ENCODE measurements at regions not wholly inside any gene's neighbourhood (a gene's known extent, or its start where the extent isn't known, plus 50 kb on each side); places are given as distances from the start of the nearest gene placed in this dataset.

GRCh38 chr4:32184186-32184585 lies 1464.0 kb downstream of the PCDH7 start:
- Histone ChIP-seq H3K79me2 (ENCODE audit: insufficient read depth, low read length) (no peaks in the 10 kb centered on the region), H3K27ac (ENCODE audit: low read depth, low read length) (no peak overlapping the region), H3K9me2 (ENCODE audit: insufficient read depth) (no peaks in the 10 kb centered on the region), H3K27me3 (ENCODE audit: insufficient read depth, low read length) (no peaks in the 10 kb centered on the region), H3K9me3 (ENCODE audit: control insufficient read depth in 1 of 2, insufficient read depth in 1 of 2, low read depth in 1 of 2, low read length in 2 of 2) (no peaks in the 10 kb centered on the region), H3K4me1 (ENCODE audit: control insufficient read depth in 1 of 2, insufficient read depth in 2 of 2, low read length in 2 of 2) (no peaks in the 10 kb centered on the region), H4K20me1 (ENCODE audit: insufficient read depth) (no peaks in the 10 kb centered on the region), H3K4me2 (ENCODE audit: low read length) (no peak overlapping the region), H3K9ac (ENCODE audit: low read length) (no peak overlapping the region), H3K36me3 (ENCODE audit: control insufficient read depth in 1 of 2, insufficient read depth in 2 of 2, low read length in 2 of 2) (no peaks in the 10 kb centered on the region), H2AFZ (ENCODE audit: low read depth, low read length, poor library complexity, severe bottlenecking) (no peak overlapping the region), H3K4me3 (replicated peaks in 1 of 2; ENCODE audit: low read depth in 1 of 2, low read length in 2 of 2) (no peak overlapping the region)
- TF ChIP-seq, protein P1, sequence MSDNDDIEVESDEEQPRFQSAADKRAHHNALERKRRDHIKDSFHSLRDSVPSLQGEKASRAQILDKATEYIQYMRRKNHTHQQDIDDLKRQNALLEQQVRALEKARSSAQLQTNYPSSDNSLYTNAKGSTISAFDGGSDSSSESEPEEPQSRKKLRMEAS (IDR thresholded peaks at IDR 0.05): no peak
- TF ChIP-seq, protein P2, sequence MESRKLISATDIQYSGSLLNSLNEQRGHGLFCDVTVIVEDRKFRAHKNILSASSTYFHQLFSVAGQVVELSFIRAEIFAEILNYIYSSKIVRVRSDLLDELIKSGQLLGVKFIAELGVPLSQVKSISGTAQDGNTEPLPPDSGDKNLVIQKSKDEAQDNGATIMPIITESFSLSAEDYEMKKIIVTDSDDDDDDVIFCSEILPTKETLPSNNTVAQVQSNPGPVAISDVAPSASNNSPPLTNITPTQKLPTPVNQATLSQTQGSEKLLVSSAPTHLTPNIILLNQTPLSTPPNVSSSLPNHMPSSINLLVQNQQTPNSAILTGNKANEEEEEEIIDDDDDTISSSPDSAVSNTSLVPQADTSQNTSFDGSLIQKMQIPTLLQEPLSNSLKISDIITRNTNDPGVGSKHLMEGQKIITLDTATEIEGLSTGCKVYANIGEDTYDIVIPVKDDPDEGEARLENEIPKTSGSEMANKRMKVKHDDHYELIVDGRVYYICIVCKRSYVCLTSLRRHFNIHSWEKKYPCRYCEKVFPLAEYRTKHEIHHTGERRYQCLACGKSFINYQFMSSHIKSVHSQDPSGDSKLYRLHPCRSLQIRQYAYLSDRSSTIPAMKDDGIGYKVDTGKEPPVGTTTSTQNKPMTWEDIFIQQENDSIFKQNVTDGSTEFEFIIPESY (IDR thresholded peaks at IDR 0.05; ENCODE audit: extremely low read depth, insufficient replicate concordance, low read length): no peak
- TF ChIP-seq ELF1 (IDR thresholded peaks at IDR 0.05; ENCODE audit: borderline replicate concordance, low read depth) (no peak), SIN3A (IDR thresholded peaks at IDR 0.05; ENCODE audit: low read depth) (no peak), POLR2AphosphoS5 (IDR thresholded peaks at IDR 0.05; ENCODE audit: low read depth, low read length) (no peak), POLR2A (IDR thresholded peaks at IDR 0.05; ENCODE audit: borderline replicate concordance, extremely low read depth, insufficient read depth, insufficient read length) (no peak), TCF7L2 (IDR thresholded peaks at IDR 0.05; ENCODE audit: borderline replicate concordance, extremely low read depth, insufficient read depth, insufficient read length) (no peak), FOSL1 (IDR thresholded peaks at IDR 0.05; ENCODE audit: low read depth) (no peak), EZH2 (IDR thresholded peaks at IDR 0.05) (no peak), YY1 (IDR thresholded peaks at IDR 0.05; ENCODE audit: extremely low read depth, insufficient replicate concordance, low read depth, low read length) (no peak), REST (IDR thresholded peaks at IDR 0.05; ENCODE audit: low read depth) (no peak), SP1 (IDR thresholded peaks at IDR 0.05; ENCODE audit: low read depth) (no peak), ZNF274 (IDR thresholded peaks at IDR 0.05; ENCODE audit: low read depth, low read length) (no peak), ZFX (IDR thresholded peaks at IDR 0.05) (no peak)
- TF ChIP-seq, protein P3, sequence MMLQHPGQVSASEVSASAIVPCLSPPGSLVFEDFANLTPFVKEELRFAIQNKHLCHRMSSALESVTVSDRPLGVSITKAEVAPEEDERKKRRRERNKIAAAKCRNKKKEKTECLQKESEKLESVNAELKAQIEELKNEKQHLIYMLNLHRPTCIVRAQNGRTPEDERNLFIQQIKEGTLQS (IDR thresholded peaks at IDR 0.05): no peak
- DNase-seq (ENCODE audit: low read depth, low spot score) (no peak), ATAC-seq (no peak)
- CTCF ChIA-PET: no interaction called here
- intact Hi-C loops (cut with micrococcal nuclease): no loop called here
- POLR2A ChIA-PET: no interaction called here
- BruUV-seq (replicated peaks): no TSS peak
- RAD21 ChIA-PET (ENCODE audit: low non-redundant PET in 1 of 2, low total read pairs in 2 of 2, uncharacterized antibody in 2 of 2, unreplicated experiment in 2 of 2): no interaction called here

All from HCT116 (cell line).